Retinal pigment epithelial cell (primary cell): ENCODE measurements at regions not wholly inside any gene's neighbourhood (a gene's known extent, or its start where the extent isn't known, plus 50 kb on each side); places are given as distances from the start of the nearest gene placed in this dataset.

Experiments used
- DNase-seq: peaks from one replicate; pipeline ENCODE4 v3.0.0-alpha.2; 2010; ENCODE audit warnings: low read depth
- H3K4me3 ChIP-seq: 2 replicates; pipeline ENCODE4 v1.5.1; 2011; ENCODE audit warnings: mild to moderate bottlenecking, low read length, control low read depth, moderate library complexity
- CTCF ChIP-seq: conservative IDR thresholded peaks from 2 replicates; pipeline ENCODE4 v1.5.1; 2011; ENCODE audit warnings: low read depth, low read length, control low read depth, inconsistent platforms

GRCh38 chr15:45827275-45827674, 192.4 kb downstream of the SQOR start:
- no peak for TF ChIP-seq CTCF
- H3K4me3 ChIP-seq: no peak overlapping the region
- no peak for DNase-seq

- no peak for DNase-seq
- H3K4me3 ChIP-seq: no peak overlapping the region
- no peak for TF ChIP-seq CTCF
Measured at GRCh38 chr15:45827766-45828165, 192.9 kb downstream of the SQOR start.

- TF ChIP-seq CTCF: no peak
- no peak for DNase-seq
- no peak overlapping the region for H3K4me3 ChIP-seq
Measured at GRCh38 chr15:45829336-45830153, 194.7 kb downstream of the SQOR start.

- TF ChIP-seq CTCF: no peak
- H3K4me3 ChIP-seq: no peak overlapping the region
- DNase-seq: no peak
Measured at GRCh38 chr15:45831787-45832186, 197.0 kb downstream of the SQOR start.

- no peak for DNase-seq
- no peak overlapping the region for H3K4me3 ChIP-seq
- TF ChIP-seq CTCF: no peak
Measured at GRCh38 chr15:45834622-45835021, 199.8 kb downstream of the SQOR start.

GRCh38 chr15:45842151-45842550, 207.3 kb downstream of the SQOR start:
- no peak for TF ChIP-seq CTCF
- no peak overlapping the region for H3K4me3 ChIP-seq
- no peak for DNase-seq

GRCh38 chr15:45847645-45848044, 212.8 kb downstream of the SQOR start:
- TF ChIP-seq CTCF: no peak
- no peak overlapping the region for H3K4me3 ChIP-seq

More at GRCh38 chr15:45847645-45848044, 212.8 kb downstream of the SQOR start:
- DNase-seq: no peak
